GM19372 (cell line): ENCODE measurements at regions not wholly inside any gene's neighbourhood (a gene's known extent, or its start where the extent isn't known, plus 50 kb on each side); places are given as distances from the start of the nearest gene placed in this dataset.

Experiments used
- ATAC-seq: cut with Tn5 transposase; IDR thresholded peaks from one replicate; pipeline ENCODE4 v1.9.1; 2021; ENCODE audit warnings: mild to moderate bottlenecking, low read depth, moderate library complexity; ENCODE audit not compliant: unreplicated experiment

GRCh38 chr9:82284758-82285157 is 296.2 kb downstream of the SPATA31D1 start:
- ATAC-seq, result no peak

- ATAC-seq, result no peak
These were observed 306.6 kb downstream of the SPATA31D1 start for GRCh38 chr9:82295181-82295580.

- ATAC-seq, result no peak
These were observed 311.3 kb downstream of the SPATA31D1 start for GRCh38 chr9:82299870-82300269.

- ATAC-seq, result no peak
These were observed 314.5 kb downstream of the SPATA31D1 start for GRCh38 chr9:82302968-82303655.

GRCh38 chr9:82308836-82309235 is 320.3 kb downstream of the SPATA31D1 start:
- ATAC-seq, result no peak

GRCh38 chr9:82313697-82314096 is 325.1 kb downstream of the SPATA31D1 start:
- ATAC-seq, result no peak

GRCh38 chr9:82320566-82320965 is 332.0 kb downstream of the SPATA31D1 start:
- ATAC-seq, result no peak

GRCh38 chr9:82325907-82326306 is 337.3 kb downstream of the SPATA31D1 start:
- ATAC-seq, result no peak

- no peak for ATAC-seq
These were observed 339.1 kb downstream of the SPATA31D1 start for GRCh38 chr9:82327641-82328040.

GRCh38 chr9:82331079-82331478 is 342.5 kb downstream of the SPATA31D1 start:
- ATAC-seq, result no peak

GRCh38 chr9:82332018-82332773 is 343.6 kb downstream of the SPATA31D1 start:
- ATAC-seq, result no peak

- no peak for ATAC-seq
These were observed 344.2 kb downstream of the SPATA31D1 start for GRCh38 chr9:82332774-82333152.

- ATAC-seq, result no peak
These were observed 345.1 kb downstream of the SPATA31D1 start for GRCh38 chr9:82333671-82334070.

- ATAC-seq, result no peak
These were observed 345.7 kb downstream of the SPATA31D1 start for GRCh38 chr9:82334286-82334685.

- no peak for ATAC-seq
These were observed 348.8 kb downstream of the SPATA31D1 start for GRCh38 chr9:82337351-82337750.

GRCh38 chr9:82342046-82342445 is 353.5 kb downstream of the SPATA31D1 start:
- no peak for ATAC-seq

- no peak for ATAC-seq
These were observed 357.5 kb downstream of the SPATA31D1 start for GRCh38 chr9:82346040-82346439.

GRCh38 chr9:82353631-82354278 is 365.2 kb downstream of the SPATA31D1 start:
- ATAC-seq, result no peak

GRCh38 chr9:82354279-82354659 is 365.7 kb downstream of the SPATA31D1 start:
- no peak for ATAC-seq

- no peak for ATAC-seq
These were observed 367.6 kb downstream of the SPATA31D1 start for GRCh38 chr9:82356131-82356530.

GRCh38 chr9:82356871-82357270 is 368.3 kb downstream of the SPATA31D1 start:
- no peak for ATAC-seq

GRCh38 chr9:82363198-82363597 is 374.6 kb downstream of the SPATA31D1 start:
- ATAC-seq, result no peak
